Ovary (tissue), 7 donors: ENCODE measurements at regions not wholly inside any gene's neighbourhood (a gene's known extent, or its start where the extent isn't known, plus 50 kb on each side); places are given as distances from the start of the nearest gene placed in this dataset.

Experiments used
- DNase-seq, 5 donors: peaks; one replicate each; pipeline ENCODE4 v3.0.0-alpha.2; 2019 to 2020
- H3K27ac ChIP-seq, 2 donors: fragments of 200-600 bp; one replicate each; pipeline versions ENCODE4 v1.5.1 to v1.8.0; 2019 to 2022
- H3K27me3 ChIP-seq: fragments of 200-600 bp; one replicate; pipeline ENCODE4 v1.8.0; 2022
- H3K36me3 ChIP-seq: fragments of 200-600 bp; sonication (generic); one replicate; pipeline ENCODE4 v1.5.1; 2019
- H3K4me1 ChIP-seq: one replicate; pipeline ENCODE4 v1.8.1; 2013; ENCODE audit warnings: mild to moderate bottlenecking, moderate library complexity; ENCODE audit not compliant: insufficient read depth
- H3K4me3 ChIP-seq: fragments of 200-600 bp; sonication (generic); one replicate; pipeline ENCODE4 v1.5.1; 2017
- H3K9me3 ChIP-seq, 2 donors: fragments of 200-600 bp in 1 of 2; sonication (generic) in 1 of 2; one replicate each; pipeline versions ENCODE4 v1.5.1 to v1.8.1; 2013 to 2019; ENCODE audit warnings: mild to moderate bottlenecking in 1 of 2, moderate library complexity in 1 of 2
- CTCF ChIP-seq, 3 donors: fragments of 450-650 bp in 2 of 3; fragments of 200-600 bp in 1 of 3; IDR thresholded peaks; one replicate each; pipeline versions ENCODE4 v1.5.1 to v1.8.0; 2016 to 2022; ENCODE audit warnings: antibody characterized with exemption in 3 of 3, mild to moderate bottlenecking in 1 of 3
- EP300 ChIP-seq: sonication (generic); formaldehyde crosslinking; IDR thresholded peaks from one replicate; pipeline ENCODE4 v1.6.1; 2017; ENCODE audit warnings: antibody characterized with exemption
- POLR2A ChIP-seq: fragments of 450-650 bp; IDR thresholded peaks from one replicate; pipeline ENCODE4 v1.6.1; 2017; ENCODE audit warnings: antibody characterized with exemption, mild to moderate bottlenecking, moderate library complexity
- WGBS, 3 donors: extraction: QIAGEN DNeasy Blood & Tissue Kit in 1 of 3; methylation state at CpG; one replicate each; pipeline versions ENCODE4 v1.1.5 to v1.1.7; 2013 to 2017; 5-methylcytosine and 5-hydroxymethylcytosine counted together
- intact Hi-C, 4 donors: fragments of 100-400 bp; cut with DNase I; formaldehyde crosslinking; loops; one replicate each; pipeline versions ENCODE4 v1.11.0 to v1.15.1; 2022 to 2023
- donor health status: DM: no; HTN: no; CAD: no; lungs with moderate emphysema.
- donor health status: DM: no; HTN: no; CAD: no.
- donor health status: Bipolar disorder and iron deficiency.
- donor health status: DM: no; HTN: no; CAD: no.
- donor health status: DM: yes; HTN: yes; CAD: no.

DNA sequence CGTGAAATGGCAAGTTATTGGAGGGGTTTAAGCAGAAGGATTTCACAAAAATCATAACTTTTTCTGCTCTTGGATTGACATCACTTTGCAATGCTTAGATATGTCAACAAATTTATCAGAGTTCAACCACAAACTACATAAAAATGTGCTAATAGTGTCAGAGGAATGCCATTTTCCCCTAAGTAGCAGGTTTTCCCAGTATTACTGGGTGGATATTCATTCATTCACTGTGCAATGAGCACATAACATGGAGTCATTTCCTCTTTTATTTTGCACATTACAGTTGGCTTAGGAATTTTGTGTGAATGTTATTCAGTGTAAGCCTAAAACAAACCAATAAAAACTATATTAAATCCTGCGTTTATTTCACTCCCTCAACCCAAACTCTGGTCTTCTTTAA, 537.3 kb upstream of the MCTP2 start:
- Histone ChIP-seq H3K9me3 (no peaks in the 10 kb centered on the region), H3K27ac (no peak overlapping the region), H3K4me3 (no peak overlapping the region), H3K4me1 (no peaks in the 10 kb centered on the region), H3K36me3 (no peaks in the 10 kb centered on the region), H3K27me3 (no peaks in the 10 kb centered on the region)
- no peak for DNase-seq
- WGBS, 3 donors, result 50 to 64% (median 56%) methylated on average over 2 of the region's 2 CpGs
- intact Hi-C loops, result loop anchor here in 1 of 4 donors (10.0 kb wide), 1 partner anchor 331 kb away; no protein-coding TSS in a partner anchor
- TF ChIP-seq POLR2A (no peak), EP300 (no peak)

DNA sequence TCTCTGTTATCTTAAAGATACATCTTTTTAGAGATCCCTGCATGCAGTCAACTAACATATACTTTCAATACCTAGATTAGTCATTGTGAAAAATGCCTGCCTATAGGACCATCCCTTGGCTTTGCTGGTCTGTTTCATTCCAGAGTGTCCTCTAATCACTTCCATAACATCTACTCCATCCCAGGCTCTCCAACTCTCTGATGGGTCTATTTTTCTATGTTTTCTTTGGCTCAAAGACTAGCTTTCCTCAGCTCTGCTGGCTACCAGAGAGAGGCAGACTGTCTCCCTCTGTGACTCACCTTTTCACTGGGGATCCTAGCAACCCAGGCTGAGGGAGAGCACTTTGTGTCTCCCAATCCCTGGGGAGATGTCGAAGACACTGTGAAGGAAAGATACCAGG, 547.7 kb upstream of the MCTP2 start:
- Histone ChIP-seq H3K27ac (no peak overlapping the region), H3K4me3 (no peak overlapping the region), H3K4me1 (no peaks in the 10 kb centered on the region), H3K9me3 (no peaks in the 10 kb centered on the region), H3K36me3 (no peaks in the 10 kb centered on the region), H3K27me3 (no peaks in the 10 kb centered on the region)
- intact Hi-C loops, result no loop called here
- no peak for DNase-seq
- WGBS, 3 donors, result 76 to 92% (median 77%) methylated on average over 1 of the region's 1 CpG
- no peak for TF ChIP-seq EP300
- no peak for TF ChIP-seq POLR2A
- TF ChIP-seq CTCF (IDR thresholded peaks at IDR 0.05), result no peak

DNA sequence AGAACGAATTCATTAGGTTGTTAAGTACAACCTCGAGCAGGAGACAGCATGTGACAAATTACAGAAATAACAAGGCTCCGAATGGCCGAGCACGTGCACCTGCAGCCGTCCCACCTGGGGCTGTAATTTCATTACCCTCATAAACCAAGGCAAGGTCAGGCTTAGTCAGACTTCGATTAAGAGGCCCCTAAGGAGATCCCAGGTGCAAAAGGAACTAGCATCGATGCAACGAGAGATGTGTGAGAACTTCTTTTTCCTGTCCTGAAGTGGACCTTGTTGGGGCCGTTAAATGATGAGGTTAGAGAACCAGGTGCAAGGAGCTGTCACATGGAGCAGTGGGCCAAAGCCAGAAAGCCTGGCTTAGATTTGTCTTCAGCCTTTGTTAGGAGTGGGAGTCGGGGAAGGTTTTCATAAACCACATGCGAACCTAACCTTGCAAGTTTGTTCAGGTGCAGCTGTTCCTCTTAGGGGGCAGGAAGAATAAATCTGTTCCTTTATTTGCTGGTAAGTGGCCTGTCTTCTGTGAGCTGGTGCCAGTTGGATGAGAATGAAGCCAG, 559.9 kb upstream of the MCTP2 start:
- no peak for DNase-seq
- Histone ChIP-seq H3K4me3 (no peak overlapping the region), H3K27ac (no peak overlapping the region), H3K36me3 (no peaks in the 10 kb centered on the region), H3K4me1 (no peaks in the 10 kb centered on the region), H3K27me3 (no peaks in the 10 kb centered on the region), H3K9me3 (no peaks in the 10 kb centered on the region)
- no peak for TF ChIP-seq POLR2A
- no peak for TF ChIP-seq EP300
- no peak for TF ChIP-seq CTCF (IDR thresholded peaks at IDR 0.05)
- WGBS, 3 donors, result 77 to 81% (median 80%) methylated on average over 12 of the region's 12 CpGs
- intact Hi-C loops, result no loop called here

- intact Hi-C loops, result no loop called here
- Histone ChIP-seq H3K27ac (no peak overlapping the region), H3K9me3 (no peaks in the 10 kb centered on the region), H3K27me3 (no peaks in the 10 kb centered on the region), H3K36me3 (no peaks in the 10 kb centered on the region), H3K4me1 (no peaks in the 10 kb centered on the region), H3K4me3 (no peak overlapping the region)
- no peak for TF ChIP-seq CTCF (IDR thresholded peaks at IDR 0.05)
- TF ChIP-seq EP300, result no peak
- no peak for TF ChIP-seq POLR2A
- no peak for DNase-seq
- 85 to 89% (median 87%) methylated on average over 6 of the region's 6 CpGs for WGBS, 3 donors
Observed at GRCh38 chr15:93670931-93671330, 560.4 kb upstream of the MCTP2 start.

DNA sequence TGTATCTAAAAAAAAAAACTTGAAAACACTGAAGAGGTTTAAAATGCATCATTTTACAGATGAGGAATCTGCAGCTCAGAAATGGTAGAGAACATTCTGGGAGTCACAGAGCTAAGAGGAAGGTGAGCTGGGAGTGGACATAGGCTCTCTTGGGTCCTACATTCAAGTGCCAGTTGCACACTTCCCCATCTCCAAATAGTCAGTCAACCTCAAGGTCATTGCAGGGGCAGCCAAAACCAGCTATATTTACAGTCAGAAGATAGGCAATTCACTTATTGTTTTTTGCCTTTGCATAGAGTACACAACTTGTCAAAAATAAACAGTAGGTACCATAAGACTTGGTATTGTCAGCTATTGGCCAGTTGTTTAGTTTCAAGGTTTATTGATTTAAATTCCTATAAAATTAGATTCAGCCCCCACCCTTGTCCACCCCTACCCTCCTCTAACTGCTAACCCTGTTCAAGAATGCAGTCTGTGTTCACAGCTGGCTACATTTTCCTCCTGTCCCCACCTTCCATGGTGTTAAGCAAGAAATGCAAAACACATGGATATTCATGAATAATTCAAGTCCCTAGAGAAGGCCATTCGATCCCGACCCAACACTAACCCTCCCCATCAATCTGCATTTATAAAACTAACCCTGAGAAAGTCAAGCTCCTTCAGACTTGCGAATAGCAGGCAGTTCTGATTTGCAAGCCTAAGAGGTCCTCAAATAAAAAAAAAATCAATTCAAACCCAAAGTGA, 567.0 kb upstream of the MCTP2 start:
- H3K27ac ChIP-seq, result no peak overlapping the region
- no peaks in the 10 kb centered on the region for H3K27me3 ChIP-seq
- WGBS, 3 donors, result 66 to 70% (median 68%) methylated on average over 3 of the region's 3 CpGs
- no peak for DNase-seq
- no peaks in the 10 kb centered on the region for H3K36me3 ChIP-seq
- TF ChIP-seq EP300 (no peak), CTCF (IDR thresholded peaks at IDR 0.05) (no peak), POLR2A (no peak)
- H3K4me1 ChIP-seq, result no peaks in the 10 kb centered on the region
- no peak overlapping the region for H3K4me3 ChIP-seq
- H3K9me3 ChIP-seq, result no peaks in the 10 kb centered on the region
- intact Hi-C loops, result no loop called here
